ENCODE measurements at regions not wholly inside any gene's neighbourhood (a gene's known extent, or its start where the extent isn't known, plus 50 kb on each side); places are given as distances from the start of the nearest gene placed in this dataset.

- no peak for DNase-seq
Measured at GRCh38 chr9:26026423-26027100, 348.3 kb upstream of the TUSC1 start.

- no peak for DNase-seq
Measured at GRCh38 chr9:26013199-26013598, 335.0 kb upstream of the TUSC1 start.

- no peak for DNase-seq
Measured at GRCh38 chr9:26012797-26013196, 334.6 kb upstream of the TUSC1 start.

GRCh38 chr9:25994605-25995004, 316.4 kb upstream of the TUSC1 start:
- DNase-seq = no peak

- DNase-seq = no peak
Measured at GRCh38 chr9:25990376-25990775, 312.1 kb upstream of the TUSC1 start.

- no peak for DNase-seq
Measured at GRCh38 chr9:25975667-25976066, 297.4 kb upstream of the TUSC1 start.

GRCh38 chr9:25964239-25964638, 286.0 kb upstream of the TUSC1 start:
- no peak for DNase-seq

- no peak for DNase-seq
Measured at GRCh38 chr9:25960178-25960577, 281.9 kb upstream of the TUSC1 start.

GRCh38 chr9:25954209-25954608, 276.0 kb upstream of the TUSC1 start:
- no peak for DNase-seq

GRCh38 chr9:25948182-25948581, 269.9 kb upstream of the TUSC1 start:
- no peak for DNase-seq

GRCh38 chr9:25939126-25939525, 260.9 kb upstream of the TUSC1 start:
- DNase-seq = no peak

- no peak for DNase-seq
Measured at GRCh38 chr9:25936031-25936430, 257.8 kb upstream of the TUSC1 start.

GRCh38 chr9:25935188-25935587, 256.9 kb upstream of the TUSC1 start:
- no peak for DNase-seq

GRCh38 chr9:25918761-25919160, 240.5 kb upstream of the TUSC1 start:
- no peak for DNase-seq

- DNase-seq = no peak
Measured at GRCh38 chr9:25917731-25918362, 239.6 kb upstream of the TUSC1 start.

- no peak for DNase-seq
Measured at GRCh38 chr9:25913806-25914205, 235.6 kb upstream of the TUSC1 start.

GRCh38 chr9:25904701-25905100, 226.5 kb upstream of the TUSC1 start:
- DNase-seq = no peak

- no peak for DNase-seq
Measured at GRCh38 chr9:25891527-25891926, 213.3 kb upstream of the TUSC1 start.

GRCh38 chr9:25889661-25890060, 211.4 kb upstream of the TUSC1 start:
- DNase-seq = no peak

GRCh38 chr9:25876248-25876647, 198.0 kb upstream of the TUSC1 start:
- DNase-seq = no peak

GRCh38 chr9:25864509-25864908, 186.3 kb upstream of the TUSC1 start:
- DNase-seq = no peak

- no peak for DNase-seq
Measured at GRCh38 chr9:25861421-25861820, 183.2 kb upstream of the TUSC1 start.

GRCh38 chr9:25857147-25857546, 178.9 kb upstream of the TUSC1 start:
- DNase-seq = no peak

GRCh38 chr9:25850803-25851202, 172.6 kb upstream of the TUSC1 start:
- DNase-seq = no peak

- DNase-seq = no peak
Measured at GRCh38 chr9:25845867-25846266, 167.6 kb upstream of the TUSC1 start.

Measured in NCI-H1436 treated with DMSO at 0.1 percent for 48 hours (cell line).